Colonic mucosa (tissue), 4 donors: ENCODE measurements at regions not wholly inside any gene's neighbourhood (a gene's known extent, or its start where the extent isn't known, plus 50 kb on each side); places are given as distances from the start of the nearest gene placed in this dataset.
"Not testable (repeated sequence)": the region's sequence is repeated elsewhere in the genome, so short reads cannot be mapped to it uniquely, and the experiment has no call there.

Experiments used
- DNase-seq: peaks from one replicate; pipeline ENCODE4 v3.0.0-alpha.2; 2020
- H3K27ac ChIP-seq: fragments of 200-600 bp; one replicate; pipeline ENCODE4 v1.8.0; 2021
- H3K27me3 ChIP-seq: fragments of 200-600 bp; one replicate; pipeline ENCODE4 v1.8.0; 2021
- H3K36me3 ChIP-seq: fragments of 200-600 bp; one replicate; pipeline ENCODE4 v1.8.0; 2021
- H3K4me1 ChIP-seq: fragments of 200-600 bp; one replicate; pipeline ENCODE4 v1.8.0; 2021; ENCODE audit warnings: mild to moderate bottlenecking
- H3K4me3 ChIP-seq: fragments of 200-600 bp; one replicate; pipeline ENCODE4 v1.8.0; 2021
- H3K9ac ChIP-seq, 2 donors: one replicate each; pipeline ENCODE4 v1.7.0; 2013; ENCODE audit warnings: control low read depth in 2 of 2, low read depth in 2 of 2, low read length in 2 of 2
- H3K9me3 ChIP-seq: fragments of 200-600 bp; one replicate; pipeline ENCODE4 v1.8.0; 2021
- intact Hi-C: fragments of 100-400 bp; cut with DNase I; formaldehyde crosslinking; loops from one replicate; pipeline ENCODE4 v1.14.1; 2022
- TF ChIP-seq, protein P1 (sequence below): fragments of 200-600 bp; IDR thresholded peaks from one replicate; pipeline ENCODE4 v1.8.0; 2022; ENCODE audit warnings: antibody characterized with exemption, mild to moderate bottlenecking
- donor health status: healthy.
- donor health status: DM: no; HTN: no; CAD: no.
- donor health status: DM: no; HTN: no; CAD: no.

DNA sequence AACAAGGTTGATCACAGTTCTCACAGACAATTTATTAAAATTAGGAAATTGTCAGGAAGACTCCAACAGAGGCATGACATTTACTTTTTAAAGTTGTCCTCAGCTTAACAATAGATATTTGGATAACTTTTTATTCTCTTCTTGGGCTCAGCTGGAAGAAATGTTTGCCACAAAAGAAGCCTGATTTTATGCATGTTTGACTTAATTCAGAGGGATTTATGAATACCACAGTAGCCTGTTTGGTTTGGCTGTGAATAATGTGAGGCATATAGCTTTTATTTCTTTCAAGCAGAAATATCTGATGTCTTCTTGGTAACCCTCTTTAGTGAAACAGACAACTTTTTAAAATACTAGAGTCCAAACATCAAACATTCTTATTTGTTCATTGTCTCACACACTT lies 1464.5 kb upstream of the SLC10A2 start:
- Histone ChIP-seq H3K9ac (no peak overlapping the region), H3K27ac (no peak overlapping the region), H3K4me1 (no peaks in the 10 kb centered on the region), H3K9me3 (no peaks in the 10 kb centered on the region), H3K27me3 (no peaks in the 10 kb centered on the region), H3K4me3 (no peak overlapping the region), H3K36me3 (no peaks in the 10 kb centered on the region)
- intact Hi-C loops = no loop called here
- DNase-seq = no peak
- TF ChIP-seq, protein P1, sequence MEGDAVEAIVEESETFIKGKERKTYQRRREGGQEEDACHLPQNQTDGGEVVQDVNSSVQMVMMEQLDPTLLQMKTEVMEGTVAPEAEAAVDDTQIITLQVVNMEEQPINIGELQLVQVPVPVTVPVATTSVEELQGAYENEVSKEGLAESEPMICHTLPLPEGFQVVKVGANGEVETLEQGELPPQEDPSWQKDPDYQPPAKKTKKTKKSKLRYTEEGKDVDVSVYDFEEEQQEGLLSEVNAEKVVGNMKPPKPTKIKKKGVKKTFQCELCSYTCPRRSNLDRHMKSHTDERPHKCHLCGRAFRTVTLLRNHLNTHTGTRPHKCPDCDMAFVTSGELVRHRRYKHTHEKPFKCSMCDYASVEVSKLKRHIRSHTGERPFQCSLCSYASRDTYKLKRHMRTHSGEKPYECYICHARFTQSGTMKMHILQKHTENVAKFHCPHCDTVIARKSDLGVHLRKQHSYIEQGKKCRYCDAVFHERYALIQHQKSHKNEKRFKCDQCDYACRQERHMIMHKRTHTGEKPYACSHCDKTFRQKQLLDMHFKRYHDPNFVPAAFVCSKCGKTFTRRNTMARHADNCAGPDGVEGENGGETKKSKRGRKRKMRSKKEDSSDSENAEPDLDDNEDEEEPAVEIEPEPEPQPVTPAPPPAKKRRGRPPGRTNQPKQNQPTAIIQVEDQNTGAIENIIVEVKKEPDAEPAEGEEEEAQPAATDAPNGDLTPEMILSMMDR = no peak

DNA sequence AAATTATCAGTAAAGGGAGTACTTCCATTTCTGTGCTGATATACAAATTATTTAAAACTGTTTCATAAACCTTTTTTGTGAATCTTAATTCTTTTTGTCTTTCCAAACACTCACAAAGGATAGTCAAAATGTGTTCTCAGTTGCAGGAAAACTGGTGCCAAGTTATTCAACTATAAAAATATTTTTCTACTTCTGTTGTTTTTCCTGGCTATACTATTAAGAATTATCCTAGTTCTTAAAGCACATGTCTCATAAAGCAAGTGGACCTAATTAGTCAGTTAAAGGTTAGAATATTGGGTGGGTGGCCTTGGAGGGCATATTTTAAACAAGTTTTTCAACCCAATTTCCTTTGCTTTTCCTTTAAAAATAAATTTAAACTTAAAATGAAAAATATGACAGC lies 1460.3 kb upstream of the SLC10A2 start:
- DNase-seq = no peak
- intact Hi-C loops = no loop called here

DNA sequence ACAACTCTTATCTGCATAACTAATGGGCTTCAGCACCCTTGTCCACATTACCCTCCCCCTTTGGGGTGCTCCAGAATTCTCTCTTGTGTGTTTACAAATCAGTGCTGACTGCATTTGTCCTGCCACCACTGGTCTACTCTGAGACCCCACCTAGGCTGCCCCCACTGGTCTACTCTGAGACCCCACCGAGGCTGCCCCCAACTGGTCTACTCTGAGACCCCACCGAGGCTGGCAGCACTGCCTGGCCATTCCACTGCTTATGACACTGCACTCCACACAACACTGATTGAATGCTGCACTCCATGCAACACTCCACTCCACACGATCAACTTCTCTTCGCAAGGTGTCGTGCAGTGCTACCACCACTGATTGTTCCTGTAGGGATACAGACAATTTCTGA lies 1459.2 kb upstream of the SLC10A2 start:
- Histone ChIP-seq H3K9me3 (no peaks in the 10 kb centered on the region), H3K4me1 (no peaks in the 10 kb centered on the region), H3K27ac (no peak overlapping the region), H3K27me3 (no peaks in the 10 kb centered on the region), H3K36me3 (no peaks in the 10 kb centered on the region), H3K9ac (no peak overlapping the region), H3K4me3 (no peak overlapping the region)
- no peak for DNase-seq
- intact Hi-C loops = no loop called here
- TF ChIP-seq, protein P1 = no peak

More for the DNA sequence above, 1460.3 kb upstream of the SLC10A2 start:
- H3K4me3 ChIP-seq = no peak overlapping the region
- TF ChIP-seq, protein P1 = no peak
- no peaks in the 10 kb centered on the region for H3K4me1 ChIP-seq
- H3K36me3 ChIP-seq = no peaks in the 10 kb centered on the region
- H3K9ac ChIP-seq = no peak overlapping the region
- no peaks in the 10 kb centered on the region for H3K27me3 ChIP-seq
- H3K9me3 ChIP-seq = no peaks in the 10 kb centered on the region
- H3K27ac ChIP-seq = no peak overlapping the region

DNA sequence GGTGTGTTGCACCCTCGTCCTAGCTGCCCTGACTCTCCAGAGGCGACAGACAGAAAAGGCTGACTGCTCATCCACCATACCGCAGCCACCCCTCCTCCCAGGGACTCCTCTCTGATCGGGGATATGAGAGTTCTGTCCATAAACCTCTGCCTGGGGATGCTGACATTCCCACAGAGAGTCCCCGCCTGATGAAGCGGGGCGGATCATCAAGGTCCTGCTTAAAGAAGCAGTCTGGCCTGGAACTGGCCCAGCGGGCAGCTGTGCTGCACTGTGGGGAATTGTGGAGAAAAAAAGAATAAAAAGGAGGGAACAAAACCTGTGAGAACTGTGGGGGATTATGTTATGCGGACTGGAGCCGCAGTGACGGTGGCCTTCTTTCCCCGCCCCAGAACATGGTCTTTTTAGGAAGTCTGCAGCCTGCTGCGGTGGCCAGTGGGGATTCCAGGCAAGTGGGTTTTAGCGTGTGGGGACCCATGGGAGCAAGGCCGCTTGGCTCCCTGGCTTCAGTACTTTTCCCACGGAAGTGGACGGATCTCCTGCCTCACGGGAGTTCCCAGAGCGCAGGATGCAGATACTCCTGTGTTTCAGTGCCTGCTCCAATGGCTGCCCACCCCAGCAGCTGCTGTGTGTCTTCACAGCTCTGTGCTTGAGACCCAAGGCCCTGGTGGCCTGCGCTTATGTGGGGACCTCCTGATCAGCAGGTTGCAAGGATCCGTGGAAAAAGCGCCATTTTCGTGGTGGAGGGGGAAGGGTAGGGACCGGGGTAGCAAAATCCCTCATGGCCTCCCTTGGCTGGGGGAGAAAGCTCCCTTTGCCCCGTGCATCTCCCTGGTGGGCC lies 1456.2 kb upstream of the SLC10A2 start:
- H3K4me3 ChIP-seq = no peak overlapping the region
- no peak overlapping the region for H3K9ac ChIP-seq
- H3K36me3 ChIP-seq = no peaks in the 10 kb centered on the region
- H3K4me1 ChIP-seq = no peaks in the 10 kb centered on the region
- intact Hi-C loops = no loop called here
- DNase-seq = no peak
- no peaks in the 10 kb centered on the region for H3K27me3 ChIP-seq
- TF ChIP-seq, protein P1 = no peak
- no peaks in the 10 kb centered on the region for H3K9me3 ChIP-seq
- H3K27ac ChIP-seq = no peak overlapping the region

DNA sequence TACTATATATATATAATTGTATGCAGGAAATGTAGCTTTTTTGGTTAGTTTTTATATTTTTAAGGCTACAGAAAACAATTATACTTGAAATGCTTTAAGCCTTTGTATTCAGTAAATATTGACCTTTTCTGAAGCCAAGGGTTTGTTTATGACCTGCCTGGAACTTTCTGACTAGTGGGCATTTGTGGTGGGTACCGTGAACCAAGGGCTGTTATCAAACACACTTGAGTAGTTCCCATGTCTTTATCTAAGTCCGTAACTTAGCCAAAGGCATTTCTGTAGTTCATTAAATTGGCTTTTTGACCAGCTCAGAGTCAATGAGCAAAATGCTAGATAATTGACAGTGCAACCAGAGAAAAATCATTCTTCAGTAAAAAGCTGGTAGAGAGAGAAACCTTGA lies 1444.2 kb upstream of the SLC10A2 start:
- H3K4me3 ChIP-seq = no peak overlapping the region
- no peak for DNase-seq
- H3K27me3 ChIP-seq = no peaks in the 10 kb centered on the region
- H3K9ac ChIP-seq = no peak overlapping the region
- H3K27ac ChIP-seq = no peak overlapping the region
- H3K36me3 ChIP-seq = no peaks in the 10 kb centered on the region
- intact Hi-C loops = no loop called here
- TF ChIP-seq, protein P1 = no peak
- H3K9me3 ChIP-seq = no peaks in the 10 kb centered on the region
- H3K4me1 ChIP-seq = no peaks in the 10 kb centered on the region

DNA sequence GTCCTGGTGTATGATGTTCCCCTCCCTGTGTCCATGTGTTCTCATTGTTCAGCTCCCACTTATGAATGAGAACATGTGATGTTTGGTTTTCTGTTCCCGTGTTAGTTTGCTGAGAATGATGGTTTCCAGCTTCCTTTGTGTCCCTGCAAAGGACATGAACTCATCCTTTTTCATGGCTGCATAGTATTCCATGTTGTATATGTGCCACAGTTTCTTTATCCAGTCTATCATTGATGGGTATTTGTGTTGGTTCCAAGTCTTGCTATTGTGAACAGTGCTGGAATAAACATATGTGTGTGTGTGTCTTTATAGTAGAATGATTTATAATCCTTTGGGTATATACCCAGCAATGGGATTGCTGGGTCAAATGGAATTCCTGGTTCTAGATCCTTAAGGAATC lies 1427.3 kb upstream of the SLC10A2 start:
- DNase-seq, H3K4me1 ChIP-seq, H3K36me3 ChIP-seq, intact Hi-C loops, H3K9me3 ChIP-seq, H3K4me3 ChIP-seq, H3K9ac ChIP-seq, H3K27ac ChIP-seq, H3K27me3 ChIP-seq: not testable (repeated sequence)
